NB4 (cell line): ENCODE measurements at regions not wholly inside any gene's neighbourhood (a gene's known extent, or its start where the extent isn't known, plus 50 kb on each side); places are given as distances from the start of the nearest gene placed in this dataset.

Experiments
- MYC ChIP-seq: IDR thresholded peaks from 2 replicates; pipeline ENCODE4 v1.6.1; 2011; ENCODE audit warnings: low read depth, low read length
- POLR2A ChIP-seq: IDR thresholded peaks from 2 replicates; pipeline ENCODE4 v1.6.1; 2011; ENCODE audit warnings: mild to moderate bottlenecking; ENCODE audit not compliant: insufficient read length; ENCODE audit errors: extremely low read depth
- TF ChIP-seq, protein P1 (sequence below): IDR thresholded peaks from one replicate; pipeline ENCODE4 v1.5.1; 2012; ENCODE audit warnings: low read depth, low read length
- TF ChIP-seq, protein P2 (sequence below): IDR thresholded peaks from 2 replicates; pipeline ENCODE4 v1.6.1; 2011; ENCODE audit warnings: low read depth, low read length

DNA sequence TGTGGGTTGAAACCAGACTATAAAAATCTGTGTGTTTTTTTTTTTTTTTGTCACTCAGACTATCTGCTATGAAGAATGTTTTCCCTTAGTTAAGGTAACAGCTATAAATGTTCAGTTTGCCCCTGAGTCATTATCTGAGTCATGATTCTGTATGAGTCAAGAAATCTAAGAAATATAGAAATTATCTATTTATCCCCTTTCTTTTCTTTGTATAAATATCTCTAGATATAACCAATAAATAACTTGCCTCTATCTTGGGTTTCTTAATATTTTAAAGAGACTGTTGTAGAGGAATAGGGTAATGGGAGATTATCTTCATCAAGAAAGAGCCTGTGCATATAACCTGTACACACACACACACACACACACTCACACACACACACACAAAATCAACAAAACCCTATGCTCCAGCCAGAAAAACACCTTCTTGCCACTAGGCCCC, 161.7 kb upstream of the EEA1 start:
- TF ChIP-seq MYC = no peak
- TF ChIP-seq, protein P1, sequence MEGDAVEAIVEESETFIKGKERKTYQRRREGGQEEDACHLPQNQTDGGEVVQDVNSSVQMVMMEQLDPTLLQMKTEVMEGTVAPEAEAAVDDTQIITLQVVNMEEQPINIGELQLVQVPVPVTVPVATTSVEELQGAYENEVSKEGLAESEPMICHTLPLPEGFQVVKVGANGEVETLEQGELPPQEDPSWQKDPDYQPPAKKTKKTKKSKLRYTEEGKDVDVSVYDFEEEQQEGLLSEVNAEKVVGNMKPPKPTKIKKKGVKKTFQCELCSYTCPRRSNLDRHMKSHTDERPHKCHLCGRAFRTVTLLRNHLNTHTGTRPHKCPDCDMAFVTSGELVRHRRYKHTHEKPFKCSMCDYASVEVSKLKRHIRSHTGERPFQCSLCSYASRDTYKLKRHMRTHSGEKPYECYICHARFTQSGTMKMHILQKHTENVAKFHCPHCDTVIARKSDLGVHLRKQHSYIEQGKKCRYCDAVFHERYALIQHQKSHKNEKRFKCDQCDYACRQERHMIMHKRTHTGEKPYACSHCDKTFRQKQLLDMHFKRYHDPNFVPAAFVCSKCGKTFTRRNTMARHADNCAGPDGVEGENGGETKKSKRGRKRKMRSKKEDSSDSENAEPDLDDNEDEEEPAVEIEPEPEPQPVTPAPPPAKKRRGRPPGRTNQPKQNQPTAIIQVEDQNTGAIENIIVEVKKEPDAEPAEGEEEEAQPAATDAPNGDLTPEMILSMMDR = no peak
- no peak for TF ChIP-seq POLR2A
- TF ChIP-seq, protein P2, sequence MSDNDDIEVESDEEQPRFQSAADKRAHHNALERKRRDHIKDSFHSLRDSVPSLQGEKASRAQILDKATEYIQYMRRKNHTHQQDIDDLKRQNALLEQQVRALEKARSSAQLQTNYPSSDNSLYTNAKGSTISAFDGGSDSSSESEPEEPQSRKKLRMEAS = no peak
